GM06990 (cell line): ENCODE measurements at regions not wholly inside any gene's neighbourhood (a gene's known extent, or its start where the extent isn't known, plus 50 kb on each side); places are given as distances from the start of the nearest gene placed in this dataset.

Experiments
- DNase-seq: peaks from one replicate; pipeline ENCODE4 v3.0.0-alpha.2; 2011; ENCODE audit not compliant: insufficient read length; ENCODE audit errors: extremely low read depth
- H3K27me3 ChIP-seq: replicated peaks from 2 replicates; pipeline ENCODE4 v1.6.0; 2011; ENCODE audit warnings: low read length; ENCODE audit not compliant: control insufficient read depth, insufficient read depth
- H3K36me3 ChIP-seq: 2 replicates; pipeline ENCODE4 v1.5.1; 2011; ENCODE audit warnings: low read length; ENCODE audit not compliant: control insufficient read depth, insufficient read depth
- H3K4me3 ChIP-seq: replicated peaks from 2 replicates; pipeline ENCODE4 v1.5.1; 2011; ENCODE audit warnings: low read depth, mild to moderate bottlenecking, control low read depth, low read length
- TF ChIP-seq, protein P1 (sequence below): IDR thresholded peaks from 2 replicates; pipeline ENCODE4 v1.5.1; 2011; ENCODE audit warnings: low read length, control low read depth, mild to moderate bottlenecking, inconsistent platforms; ENCODE audit not compliant: insufficient read depth, poor library complexity, severe bottlenecking

DNA sequence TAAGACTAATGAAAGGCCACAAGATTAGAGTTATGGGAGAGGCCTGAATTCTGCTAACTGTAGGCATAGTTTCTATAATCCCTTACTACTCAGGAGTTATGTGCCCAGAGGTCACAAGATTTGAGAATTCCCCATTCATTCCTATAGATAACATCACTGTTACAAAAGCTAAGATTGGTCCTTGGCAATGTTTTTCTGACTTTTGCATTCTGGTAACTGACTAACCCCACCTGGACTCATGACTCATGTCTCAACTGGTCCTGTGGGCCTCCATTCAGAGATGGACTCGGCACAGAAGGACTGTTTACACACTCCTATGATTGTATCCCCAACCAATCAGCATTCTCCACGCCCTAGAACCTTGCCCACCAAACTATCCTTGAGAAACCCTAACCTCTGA, 249.0 kb upstream of the ZP4 start:
- DNase-seq, result no peak
- H3K4me3 ChIP-seq, result no peak overlapping the region
- TF ChIP-seq, protein P1, sequence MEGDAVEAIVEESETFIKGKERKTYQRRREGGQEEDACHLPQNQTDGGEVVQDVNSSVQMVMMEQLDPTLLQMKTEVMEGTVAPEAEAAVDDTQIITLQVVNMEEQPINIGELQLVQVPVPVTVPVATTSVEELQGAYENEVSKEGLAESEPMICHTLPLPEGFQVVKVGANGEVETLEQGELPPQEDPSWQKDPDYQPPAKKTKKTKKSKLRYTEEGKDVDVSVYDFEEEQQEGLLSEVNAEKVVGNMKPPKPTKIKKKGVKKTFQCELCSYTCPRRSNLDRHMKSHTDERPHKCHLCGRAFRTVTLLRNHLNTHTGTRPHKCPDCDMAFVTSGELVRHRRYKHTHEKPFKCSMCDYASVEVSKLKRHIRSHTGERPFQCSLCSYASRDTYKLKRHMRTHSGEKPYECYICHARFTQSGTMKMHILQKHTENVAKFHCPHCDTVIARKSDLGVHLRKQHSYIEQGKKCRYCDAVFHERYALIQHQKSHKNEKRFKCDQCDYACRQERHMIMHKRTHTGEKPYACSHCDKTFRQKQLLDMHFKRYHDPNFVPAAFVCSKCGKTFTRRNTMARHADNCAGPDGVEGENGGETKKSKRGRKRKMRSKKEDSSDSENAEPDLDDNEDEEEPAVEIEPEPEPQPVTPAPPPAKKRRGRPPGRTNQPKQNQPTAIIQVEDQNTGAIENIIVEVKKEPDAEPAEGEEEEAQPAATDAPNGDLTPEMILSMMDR, result no peak
- H3K27me3 ChIP-seq, result no peaks in the 10 kb centered on the region
- H3K36me3 ChIP-seq, result no peaks in the 10 kb centered on the region

DNA sequence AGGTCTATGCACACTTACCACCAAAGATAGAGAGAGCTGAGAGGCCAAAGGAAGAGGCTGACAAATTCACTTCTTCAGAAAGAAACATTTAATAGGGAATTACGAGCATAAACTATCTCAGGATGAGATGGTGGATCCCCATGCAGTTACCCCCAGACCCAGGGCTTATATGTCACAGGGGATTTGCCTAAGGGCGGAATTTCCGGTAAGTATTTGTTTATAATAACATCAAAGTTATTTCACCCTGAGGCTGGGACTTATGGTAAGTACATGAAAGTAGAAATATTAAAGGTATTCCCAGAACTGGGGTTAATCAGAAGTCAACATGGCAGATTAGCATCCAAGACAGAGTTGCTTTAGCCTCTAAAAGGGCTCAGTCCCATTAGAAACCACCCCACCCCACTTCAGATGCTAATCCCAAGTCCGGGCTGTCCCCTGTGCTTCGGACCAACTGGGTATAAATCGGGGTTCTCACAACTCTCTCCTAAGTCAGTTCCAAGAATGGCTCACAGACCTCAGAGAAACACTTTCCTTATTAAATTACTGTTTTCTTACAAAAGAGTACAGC, 247.4 kb upstream of the ZP4 start:
- Histone ChIP-seq H3K4me3 (no peak overlapping the region), H3K27me3 (no peaks in the 10 kb centered on the region), H3K36me3 (no peaks in the 10 kb centered on the region)
- TF ChIP-seq, protein P1, result no peak
- DNase-seq, result no peak

- Histone ChIP-seq H3K36me3 (no peaks in the 10 kb centered on the region), H3K4me3 (no peak overlapping the region), H3K27me3 (no peaks in the 10 kb centered on the region)
- TF ChIP-seq, protein P1, result no peak
- DNase-seq, result no peak
These were observed 245.3 kb upstream of the ZP4 start for GRCh38 chr1:238135708-238136664.

DNA sequence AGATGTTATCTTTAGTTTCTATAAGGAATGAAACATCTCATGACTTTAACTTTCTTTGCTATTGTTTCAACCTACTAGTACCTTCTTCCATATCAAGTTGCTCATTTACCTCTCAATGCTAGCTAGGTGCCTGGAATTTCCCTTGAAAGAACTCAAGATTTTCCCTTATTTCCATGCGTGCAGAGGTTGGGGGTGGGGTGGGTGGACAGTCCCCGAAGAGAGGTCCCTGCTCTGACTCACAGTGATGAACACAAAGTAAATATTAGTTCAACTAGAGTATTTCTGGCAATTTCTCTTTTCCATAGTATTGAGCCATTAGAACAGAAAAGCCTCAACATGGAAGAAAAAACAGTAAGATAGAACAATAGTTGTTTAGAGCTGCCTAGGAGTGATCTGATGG, 239.0 kb upstream of the ZP4 start:
- H3K27me3 ChIP-seq, result no peaks in the 10 kb centered on the region
- TF ChIP-seq, protein P1, result no peak
- H3K36me3 ChIP-seq, result no peaks in the 10 kb centered on the region
- no peak for DNase-seq
- H3K4me3 ChIP-seq, result no peak overlapping the region

DNA sequence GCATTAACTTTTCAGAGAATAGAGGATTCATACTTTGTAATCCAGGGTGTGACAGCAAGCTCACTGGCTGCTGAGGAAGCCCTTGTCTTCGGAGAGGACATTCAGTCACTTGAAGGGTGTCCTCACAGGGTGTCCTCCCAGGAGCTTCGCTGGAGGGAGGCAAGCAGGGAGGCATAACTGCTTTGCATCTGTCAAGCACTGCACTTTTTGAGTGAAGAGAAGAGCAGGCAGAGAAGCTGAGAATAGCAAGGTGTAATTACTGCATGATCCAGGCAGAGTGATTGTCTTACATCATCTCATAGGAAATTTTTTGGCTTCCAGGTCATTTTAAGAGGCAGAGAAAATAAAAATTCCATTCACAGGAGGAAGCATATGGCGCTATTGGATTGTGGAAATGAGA, 232.5 kb upstream of the ZP4 start:
- no peak for DNase-seq
- Histone ChIP-seq H3K36me3 (no peaks in the 10 kb centered on the region), H3K4me3 (no peak overlapping the region), H3K27me3 (no peaks in the 10 kb centered on the region)
- TF ChIP-seq, protein P1, result no peak

GRCh38 chr1:238119861-238120260, 229.1 kb upstream of the ZP4 start:
- Histone ChIP-seq H3K36me3 (no peaks in the 10 kb centered on the region), H3K27me3 (no peaks in the 10 kb centered on the region), H3K4me3 (no peak overlapping the region)
- TF ChIP-seq, protein P1, result no peak
- DNase-seq, result no peak
